Testis (tissue), 2 donors: ENCODE measurements at regions not wholly inside any gene's neighbourhood (a gene's known extent, or its start where the extent isn't known, plus 50 kb on each side); places are given as distances from the start of the nearest gene placed in this dataset.

ENCODE experiments used
- DNase-seq: peaks from one replicate; pipeline ENCODE4 v3.0.0-alpha.2; 2019
- H3K27ac ChIP-seq, 2 donors: fragments of 200-600 bp; sonication (generic); one replicate each; pipeline ENCODE4 v1.5.1; 2019
- H3K27me3 ChIP-seq: fragments of 200-600 bp; sonication (generic); one replicate; pipeline ENCODE4 v1.5.1; 2019
- H3K36me3 ChIP-seq: fragments of 200-600 bp; sonication (generic); one replicate; pipeline ENCODE4 v1.5.1; 2017; ENCODE audit warnings: low read depth; ENCODE audit errors: missing control alignments
- H3K4me1 ChIP-seq: fragments of 200-600 bp; sonication (generic); one replicate; pipeline ENCODE4 v1.5.1; 2019
- H3K4me3 ChIP-seq, 2 donors: fragments of 200-600 bp; sonication (generic); one replicate each; pipeline ENCODE4 v1.5.1; 2017 to 2019
- H3K9me3 ChIP-seq: fragments of 200-600 bp; sonication (generic); one replicate; pipeline ENCODE4 v1.5.1; 2017
- POLR2A ChIP-seq: fragments of 450-650 bp; IDR thresholded peaks from one replicate; pipeline ENCODE4 v1.6.1; 2017; ENCODE audit warnings: antibody characterized with exemption, mild to moderate bottlenecking, moderate library complexity
- WGBS, 2 donors: methylation state at CpG; one replicate each; pipeline ENCODE4 v1.1.5; 2018; 5-methylcytosine and 5-hydroxymethylcytosine counted together
- intact Hi-C: fragments of 100-400 bp; cut with DNase I; formaldehyde crosslinking; loops from one replicate; pipeline ENCODE4 v1.15.1; 2023; ENCODE audit warnings: low total_unique reads
- TF ChIP-seq, protein P1 (sequence below), 3 experiments: fragments of 450-650 bp in 2 of 3; fragments of 200-600 bp in 1 of 3; sonication (generic) in 1 of 3; IDR thresholded peaks; one replicate each; pipeline ENCODE4 v1.5.1; 2016 to 2019; ENCODE audit warnings: antibody characterized with exemption in 3 of 3, mild to moderate bottlenecking in 2 of 3, moderate library complexity in 1 of 3

DNA sequence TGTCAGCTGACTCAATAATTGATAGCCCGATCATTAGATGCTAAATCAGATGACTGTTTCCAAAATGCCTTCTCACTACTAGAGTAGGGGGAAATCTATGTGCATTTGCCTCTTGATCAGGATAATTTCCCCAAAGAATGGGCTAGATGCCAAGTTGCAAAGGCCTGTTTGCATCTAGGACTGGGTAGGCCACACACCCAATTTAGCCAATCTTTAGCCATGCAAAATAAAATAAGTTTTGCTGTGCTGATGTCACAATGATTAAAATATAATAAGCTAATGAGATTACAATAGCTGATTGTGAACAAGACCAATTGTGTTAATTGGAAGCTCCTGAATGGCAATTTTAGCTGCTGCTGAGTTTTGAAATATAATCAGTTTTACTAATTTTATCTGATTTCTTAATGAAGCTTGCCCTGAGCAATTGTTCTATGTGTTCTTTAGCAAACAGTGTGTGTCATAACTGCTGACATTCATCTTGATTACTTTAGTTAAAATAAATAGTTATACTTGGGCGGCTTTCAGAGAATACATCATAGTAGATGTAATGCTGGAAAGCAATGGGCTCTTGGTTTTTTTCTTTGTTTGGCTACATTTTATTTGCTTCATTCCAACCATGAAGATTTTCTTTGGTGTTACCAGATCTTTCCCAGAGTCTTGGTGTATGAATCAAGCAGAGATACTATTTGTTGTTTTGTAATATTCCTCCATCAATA is 973.2 kb upstream of the SLC35B3 start:
- H3K4me1 ChIP-seq: no peaks in the 10 kb centered on the region
- 96 to 98% methylated on average over 2 of the region's 2 CpGs for WGBS, 2 donors
- no peak overlapping the region for H3K27ac ChIP-seq
- H3K27me3 ChIP-seq: no peaks in the 10 kb centered on the region
- H3K36me3 ChIP-seq: no peaks in the 10 kb centered on the region
- intact Hi-C loops: no loop called here
- no peak overlapping the region for H3K4me3 ChIP-seq
- no peak for DNase-seq
- no peak for TF ChIP-seq POLR2A
- TF ChIP-seq, protein P1, sequence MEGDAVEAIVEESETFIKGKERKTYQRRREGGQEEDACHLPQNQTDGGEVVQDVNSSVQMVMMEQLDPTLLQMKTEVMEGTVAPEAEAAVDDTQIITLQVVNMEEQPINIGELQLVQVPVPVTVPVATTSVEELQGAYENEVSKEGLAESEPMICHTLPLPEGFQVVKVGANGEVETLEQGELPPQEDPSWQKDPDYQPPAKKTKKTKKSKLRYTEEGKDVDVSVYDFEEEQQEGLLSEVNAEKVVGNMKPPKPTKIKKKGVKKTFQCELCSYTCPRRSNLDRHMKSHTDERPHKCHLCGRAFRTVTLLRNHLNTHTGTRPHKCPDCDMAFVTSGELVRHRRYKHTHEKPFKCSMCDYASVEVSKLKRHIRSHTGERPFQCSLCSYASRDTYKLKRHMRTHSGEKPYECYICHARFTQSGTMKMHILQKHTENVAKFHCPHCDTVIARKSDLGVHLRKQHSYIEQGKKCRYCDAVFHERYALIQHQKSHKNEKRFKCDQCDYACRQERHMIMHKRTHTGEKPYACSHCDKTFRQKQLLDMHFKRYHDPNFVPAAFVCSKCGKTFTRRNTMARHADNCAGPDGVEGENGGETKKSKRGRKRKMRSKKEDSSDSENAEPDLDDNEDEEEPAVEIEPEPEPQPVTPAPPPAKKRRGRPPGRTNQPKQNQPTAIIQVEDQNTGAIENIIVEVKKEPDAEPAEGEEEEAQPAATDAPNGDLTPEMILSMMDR (IDR thresholded peaks at IDR 0.05): no peak
- H3K9me3 ChIP-seq: no peaks in the 10 kb centered on the region

DNA sequence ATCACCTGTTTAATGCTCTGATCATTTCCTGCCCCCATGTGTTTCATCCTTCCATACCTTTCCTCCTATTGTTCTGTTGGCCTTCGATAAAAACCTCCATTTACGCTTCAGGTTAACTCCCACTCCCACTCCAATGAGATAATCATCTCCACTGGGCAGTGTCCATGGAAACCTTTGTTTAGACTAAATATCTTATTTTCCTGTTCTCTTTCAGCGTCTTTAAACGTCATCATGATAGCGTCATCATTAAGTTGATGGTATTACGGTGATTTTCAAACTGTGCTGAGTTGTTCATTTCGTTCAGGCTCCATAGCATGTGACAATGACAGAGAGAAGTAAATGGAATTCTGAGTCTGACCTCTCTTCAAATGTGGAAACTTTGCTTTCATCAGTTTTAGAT is 970.5 kb upstream of the SLC35B3 start:
- no peak for DNase-seq
- Histone ChIP-seq H3K4me1 (no peaks in the 10 kb centered on the region), H3K9me3 (no peaks in the 10 kb centered on the region), H3K4me3 (no peak overlapping the region), H3K27ac (no peak overlapping the region), H3K27me3 (no peaks in the 10 kb centered on the region), H3K36me3 (no peaks in the 10 kb centered on the region)
- TF ChIP-seq POLR2A: no peak
- TF ChIP-seq, protein P1 (IDR thresholded peaks at IDR 0.05): no peak
- intact Hi-C loops: no loop called here
- WGBS, 2 donors: 49 to 61% methylated on average over 7 of the region's 7 CpGs

DNA sequence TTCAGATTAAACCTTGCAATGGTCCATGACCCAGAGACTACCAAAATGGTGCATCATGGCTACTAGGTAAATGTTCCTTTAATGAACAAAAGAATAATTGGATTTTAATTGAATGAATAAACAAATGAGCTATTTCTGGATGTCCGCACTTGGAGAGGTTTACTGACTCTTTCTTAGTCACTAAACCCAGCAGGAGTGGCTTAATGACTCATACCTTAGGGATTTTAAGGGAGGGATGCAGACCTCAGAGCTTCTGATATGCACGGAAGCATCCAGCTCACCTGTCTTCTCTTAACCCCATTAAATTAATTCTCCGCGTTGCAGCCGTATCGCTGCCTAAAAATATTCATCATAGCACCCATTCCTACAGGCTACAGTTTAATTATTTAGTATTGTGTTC is 970.0 kb upstream of the SLC35B3 start:
- H3K27ac ChIP-seq: no peak overlapping the region
- no peaks in the 10 kb centered on the region for H3K4me1 ChIP-seq
- WGBS, 2 donors: 68 to 79% methylated on average over 6 of the region's 6 CpGs
- no peak for DNase-seq
- no peaks in the 10 kb centered on the region for H3K36me3 ChIP-seq
- no peak overlapping the region for H3K4me3 ChIP-seq
- H3K9me3 ChIP-seq: no peaks in the 10 kb centered on the region
- intact Hi-C loops: no loop called here
- TF ChIP-seq POLR2A: no peak
- TF ChIP-seq, protein P1 (IDR thresholded peaks at IDR 0.05): no peak
- no peaks in the 10 kb centered on the region for H3K27me3 ChIP-seq

DNA sequence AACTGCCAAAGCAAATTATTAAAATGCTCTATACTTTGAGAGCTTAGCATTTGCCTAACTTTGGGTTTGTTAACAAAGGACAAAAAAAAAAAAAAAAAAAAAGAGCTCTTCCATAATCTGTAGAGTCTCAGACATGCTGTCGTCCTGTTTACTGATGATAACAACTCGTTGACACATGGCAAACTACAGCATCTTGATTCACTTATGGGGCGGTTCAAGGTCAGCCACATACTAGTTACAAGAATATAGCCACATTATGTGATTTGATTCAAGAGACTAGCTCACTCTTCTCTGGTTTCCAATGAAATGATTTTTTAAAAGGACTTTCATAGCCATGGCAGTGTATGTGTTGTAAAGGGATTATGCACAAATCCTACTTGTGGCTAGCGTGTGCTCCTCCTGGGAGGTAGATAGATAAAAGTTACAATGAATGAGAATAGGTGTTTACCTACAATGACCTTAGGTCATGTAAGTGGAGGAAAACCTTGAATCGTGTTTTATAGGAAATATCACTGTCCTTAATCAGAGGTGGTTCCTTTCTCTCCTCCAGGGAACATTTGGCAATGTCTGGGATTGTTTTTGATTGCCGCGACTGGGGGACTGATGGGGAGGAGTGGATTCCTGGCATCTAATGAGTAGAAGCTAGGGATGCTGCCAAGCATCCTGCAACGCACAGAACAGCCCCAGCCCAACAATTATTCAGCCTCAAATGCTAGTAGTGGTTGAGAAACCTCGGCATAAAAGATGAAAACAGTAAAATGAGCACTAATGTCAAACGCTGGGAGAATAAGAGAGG is 969.2 kb upstream of the SLC35B3 start:
- Histone ChIP-seq H3K27ac (no peak overlapping the region), H3K36me3 (no peaks in the 10 kb centered on the region), H3K27me3 (no peaks in the 10 kb centered on the region), H3K4me3 (no peak overlapping the region), H3K4me1 (no peaks in the 10 kb centered on the region), H3K9me3 (no peaks in the 10 kb centered on the region)
- whole genome bisulfite sequencing, 2 donors: 43 to 51% methylated on average over 10 of the region's 10 CpGs
- no peak for DNase-seq
- intact Hi-C loops: no loop called here
- TF ChIP-seq, protein P1 (IDR thresholded peaks at IDR 0.05): no peak
- no peak for TF ChIP-seq POLR2A
